Activated naive CD4-positive, alpha-beta T cell treated with anti-CD3 and anti-CD28 coated beads, Interleukin-2, amount 50 U/mL, for 16 hours (primary cell): ENCODE measurements at regions not wholly inside any gene's neighbourhood (a gene's known extent, or its start where the extent isn't known, plus 50 kb on each side); places are given as distances from the start of the nearest gene placed in this dataset.
"Not testable (repeated sequence)": the region's sequence is repeated elsewhere in the genome, so short reads cannot be mapped to it uniquely, and the experiment has no call there.

Experiments
- DNase-seq: peaks from one replicate; pipeline ENCODE4 v3.0.0-alpha.2; 2020

DNA sequence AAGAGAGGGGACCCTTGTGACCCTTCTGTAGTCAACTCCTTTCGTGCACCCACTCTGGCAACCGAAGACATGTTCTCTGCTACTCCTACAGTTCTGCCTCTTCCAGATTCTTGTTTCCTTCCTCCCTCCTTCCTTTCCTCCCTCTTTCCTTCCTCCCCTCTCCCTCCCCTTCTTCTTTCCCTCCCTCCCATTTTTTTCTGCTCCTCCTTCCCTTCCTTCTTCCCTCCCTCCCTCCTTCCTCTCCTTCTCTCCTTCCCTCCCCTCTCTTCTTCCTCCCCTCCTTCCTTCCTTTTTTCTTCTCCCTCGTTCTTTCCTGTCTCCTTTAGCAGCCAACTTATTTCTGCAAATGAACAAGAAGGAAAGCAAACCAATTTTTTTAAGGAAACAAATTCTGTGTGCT is 111.5 kb downstream of the NPTX2 start:
- DNase-seq = no peak

DNA sequence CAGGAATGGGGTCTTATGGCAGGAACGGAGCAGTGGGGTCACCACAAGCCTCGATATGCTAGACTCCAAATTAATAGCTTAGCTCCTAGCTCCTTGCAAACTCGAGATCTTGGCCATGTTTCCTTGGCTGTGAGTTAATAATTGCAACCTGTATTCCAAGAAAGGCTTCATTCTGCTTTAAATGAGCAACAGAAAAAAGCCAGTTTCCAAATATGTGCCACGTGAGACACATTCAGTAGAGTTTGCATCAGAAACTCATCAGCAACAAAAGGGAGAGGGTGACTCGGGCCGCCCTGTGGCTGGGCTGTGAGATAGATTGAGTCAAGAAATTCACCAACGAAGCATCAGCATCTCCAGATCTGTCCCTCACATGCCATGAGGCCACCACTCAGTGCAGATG is 112.0 kb downstream of the NPTX2 start:
- DNase-seq = no peak

DNA sequence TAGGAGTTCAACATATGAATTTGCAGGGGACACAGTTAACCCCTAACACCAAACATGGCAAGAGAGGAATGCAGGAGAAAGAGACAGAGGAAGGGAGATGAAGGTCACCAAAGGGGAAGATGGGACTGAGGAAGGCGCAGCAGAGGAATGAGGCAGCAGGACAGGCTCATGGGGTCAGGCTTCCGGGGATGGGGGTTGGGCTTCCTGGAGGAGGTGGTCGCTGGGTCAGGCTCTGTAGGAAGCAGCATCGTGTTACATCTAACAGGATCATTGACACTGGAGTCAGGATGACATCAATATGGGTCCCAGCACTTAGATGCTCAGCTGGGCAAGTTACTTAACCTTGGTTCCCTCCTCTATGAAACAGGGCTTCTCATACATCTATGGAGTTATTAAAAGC is 113.2 kb downstream of the NPTX2 start:
- DNase-seq = no peak

DNA sequence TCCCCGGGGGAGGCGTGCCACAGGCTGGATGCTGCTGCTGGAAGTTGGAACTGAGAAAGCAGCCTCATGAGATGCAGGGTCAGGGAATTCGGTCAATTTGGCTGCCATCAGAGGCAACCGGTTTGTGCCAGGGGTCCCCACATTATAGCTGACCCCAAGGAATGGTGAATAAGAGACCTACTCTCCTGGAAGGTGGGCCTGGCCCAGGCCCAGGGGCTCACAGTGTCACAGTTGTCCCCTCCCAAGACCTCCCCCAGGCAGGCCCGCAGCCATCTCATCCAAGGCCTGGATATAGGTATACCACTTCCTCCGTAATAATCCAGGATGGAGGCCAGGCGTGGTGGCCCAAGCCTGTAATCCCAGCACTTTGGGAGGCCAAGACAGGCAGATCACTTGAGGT is 114.6 kb downstream of the NPTX2 start:
- no peak for DNase-seq

DNA sequence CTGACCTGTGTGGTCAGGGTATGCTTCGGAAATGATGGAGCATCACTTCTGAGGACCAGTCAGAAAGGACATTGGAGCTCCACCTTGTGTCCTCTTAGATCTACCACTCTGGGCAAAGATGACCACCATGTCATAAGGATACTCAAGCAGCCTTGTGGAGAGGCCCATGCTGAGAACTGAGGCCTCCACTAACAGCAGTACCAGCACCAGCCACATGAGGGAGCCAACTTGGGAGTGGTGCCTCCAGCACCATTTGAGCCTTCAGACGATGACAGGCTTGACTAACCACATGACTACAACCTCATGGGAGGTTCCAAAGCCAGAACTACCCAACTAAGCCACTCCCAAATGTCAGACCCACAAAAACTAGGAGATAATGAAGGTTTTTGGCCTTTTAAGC is 116.0 kb downstream of the NPTX2 start:
- peak; percentile 36 for DNase-seq

DNA sequence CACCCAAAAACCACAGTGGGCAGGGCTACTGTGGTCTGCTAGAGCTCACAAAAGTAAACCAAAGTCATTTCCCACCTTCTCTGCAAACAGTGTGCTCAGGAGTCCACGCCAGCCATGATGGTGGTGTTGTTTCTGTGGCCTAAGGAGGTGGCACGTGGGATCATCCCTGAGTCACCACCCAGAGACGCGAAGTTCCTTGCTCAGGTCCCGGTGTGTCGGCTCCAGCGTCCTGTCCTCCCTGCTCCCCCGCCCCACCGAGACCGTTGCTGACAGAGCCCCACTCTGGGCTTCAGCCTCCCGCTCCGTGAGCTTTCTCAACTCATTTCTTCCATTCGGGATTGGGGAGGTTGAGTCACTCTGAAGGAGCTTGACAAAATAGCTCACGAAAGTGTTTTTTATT is 118.7 kb downstream of the NPTX2 start:
- no peak for DNase-seq

DNA sequence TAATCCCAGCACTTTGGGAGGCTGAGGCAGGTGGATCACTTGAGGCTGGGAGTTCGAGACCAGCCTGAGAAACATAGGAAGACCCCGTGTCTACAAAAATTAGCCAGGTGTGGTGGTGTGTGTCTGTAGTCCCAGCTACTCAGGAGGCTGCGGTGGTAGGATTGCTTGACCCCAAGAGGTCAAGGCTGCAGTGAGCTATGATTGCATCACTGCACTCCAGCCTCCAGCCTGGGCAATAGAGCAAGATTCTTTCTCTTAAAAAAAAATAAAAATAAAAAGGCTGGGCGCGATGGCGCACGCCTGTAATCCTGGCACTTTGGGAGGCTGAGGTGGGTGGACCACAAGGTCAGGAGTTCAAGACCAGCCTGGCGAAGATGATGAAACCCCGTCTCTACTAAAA is 119.4 kb downstream of the NPTX2 start:
- not testable (repeated sequence) for DNase-seq

DNA sequence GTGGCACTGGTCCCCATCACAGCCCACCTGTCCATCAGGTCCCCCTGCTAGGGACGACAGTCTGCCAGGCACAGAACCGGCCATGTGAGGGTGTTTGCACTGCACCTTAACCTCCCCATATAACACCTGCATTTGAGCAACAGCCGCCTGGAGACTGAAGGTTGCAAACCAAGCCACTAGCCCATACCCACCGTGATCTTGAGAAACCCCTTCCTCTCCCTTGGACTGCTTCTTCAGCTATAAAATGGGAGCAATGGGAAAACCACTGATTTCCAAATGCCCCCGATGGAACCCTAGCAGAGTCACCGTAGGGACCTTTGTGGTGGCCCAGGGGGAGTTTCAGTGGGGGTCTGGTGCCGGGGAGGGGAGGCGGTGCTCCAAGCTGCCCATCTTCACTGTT is 120.1 kb downstream of the NPTX2 start:
- DNase-seq = no peak

DNA sequence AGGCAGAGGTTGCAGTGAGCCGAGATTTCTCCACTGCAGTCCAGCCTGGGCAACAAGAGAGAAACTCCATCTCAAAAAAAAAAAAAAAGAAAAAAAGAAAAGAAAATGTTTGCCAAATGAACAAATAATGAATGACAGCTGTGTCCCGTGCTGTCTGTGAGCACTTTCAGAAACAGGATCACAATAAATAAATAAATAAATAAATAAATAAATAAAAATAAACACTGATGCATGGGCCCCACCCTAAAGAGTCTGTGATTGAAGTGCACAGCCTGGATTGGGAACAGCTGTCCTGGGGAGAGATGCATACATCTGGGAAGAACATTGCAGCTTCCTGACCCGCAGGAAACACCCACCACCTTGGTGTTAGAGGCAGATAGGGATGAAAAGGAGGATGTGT is 123.6 kb downstream of the NPTX2 start:
- DNase-seq = no peak

DNA sequence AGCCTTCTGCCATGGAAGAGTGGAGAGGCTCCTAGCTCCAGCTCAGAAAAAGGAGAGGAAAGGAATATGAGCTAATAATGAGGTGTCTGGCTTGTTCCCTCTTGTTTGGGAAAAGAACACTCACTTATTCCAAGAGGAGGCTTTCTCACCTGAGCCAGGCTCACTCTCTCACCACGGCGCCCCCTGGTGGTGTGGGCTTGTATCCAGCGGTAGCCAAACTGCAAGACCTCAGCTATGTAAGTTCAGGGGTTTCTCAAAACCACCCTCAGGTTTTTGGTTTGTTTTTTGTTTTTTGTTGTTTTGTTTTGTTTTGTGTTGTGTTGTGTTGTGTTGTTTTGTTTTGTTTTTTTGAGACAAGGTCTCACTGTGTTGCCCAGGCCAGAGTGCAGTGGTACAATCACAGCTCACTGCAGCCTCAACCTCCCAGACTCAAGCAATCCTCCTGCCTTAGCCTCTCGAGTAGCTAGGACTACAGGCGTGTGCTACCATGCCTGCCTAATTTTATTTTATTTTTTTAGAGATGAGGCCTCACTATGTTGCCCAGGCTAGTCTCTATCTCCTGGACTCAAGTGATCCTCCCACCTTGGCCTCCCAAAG is 124.0 kb downstream of the TMEM130 start:
- peak; percentile 74 for DNase-seq

DNA sequence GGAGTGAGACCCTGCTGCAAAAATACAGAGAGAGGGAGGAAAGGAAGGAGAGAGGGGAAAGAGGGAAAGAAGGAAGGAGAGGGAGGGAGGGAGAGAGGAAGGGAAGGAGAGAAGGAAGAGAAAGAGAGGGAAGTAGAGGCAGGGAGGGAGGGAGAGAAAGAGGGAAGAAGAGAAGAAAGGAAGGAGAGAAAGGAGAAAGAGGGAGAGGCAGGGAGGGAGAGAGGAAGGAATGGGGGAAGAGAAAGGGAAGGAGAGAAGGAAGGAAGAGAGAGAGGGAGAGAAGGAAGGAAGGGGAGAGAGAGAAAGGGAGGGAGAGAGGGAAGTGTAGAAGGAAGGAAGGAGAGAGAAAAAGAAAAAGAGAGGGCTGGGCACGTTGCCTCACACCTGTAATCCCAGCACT is 121.7 kb downstream of the TMEM130 start:
- no peak for DNase-seq

DNA sequence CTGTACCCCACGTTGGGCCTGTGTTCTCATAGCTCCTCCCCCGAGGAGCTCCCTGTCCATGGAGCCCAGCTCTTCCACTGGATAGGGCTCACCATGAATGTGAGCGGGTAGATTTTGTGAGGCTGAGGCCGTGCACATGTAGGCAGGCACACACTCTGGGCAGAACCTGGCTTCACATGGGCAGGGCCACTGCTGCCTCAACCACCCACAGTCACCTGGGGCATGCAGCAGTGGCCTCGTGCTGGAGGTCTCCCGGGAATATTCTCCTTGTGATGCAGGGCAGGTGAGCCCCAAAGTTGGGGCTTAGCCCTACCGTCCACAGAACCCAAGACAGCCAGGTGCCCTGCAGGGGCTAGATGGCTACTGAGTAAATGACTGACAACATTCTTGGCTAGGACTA is 116.6 kb downstream of the TMEM130 start:
- no peak for DNase-seq

DNA sequence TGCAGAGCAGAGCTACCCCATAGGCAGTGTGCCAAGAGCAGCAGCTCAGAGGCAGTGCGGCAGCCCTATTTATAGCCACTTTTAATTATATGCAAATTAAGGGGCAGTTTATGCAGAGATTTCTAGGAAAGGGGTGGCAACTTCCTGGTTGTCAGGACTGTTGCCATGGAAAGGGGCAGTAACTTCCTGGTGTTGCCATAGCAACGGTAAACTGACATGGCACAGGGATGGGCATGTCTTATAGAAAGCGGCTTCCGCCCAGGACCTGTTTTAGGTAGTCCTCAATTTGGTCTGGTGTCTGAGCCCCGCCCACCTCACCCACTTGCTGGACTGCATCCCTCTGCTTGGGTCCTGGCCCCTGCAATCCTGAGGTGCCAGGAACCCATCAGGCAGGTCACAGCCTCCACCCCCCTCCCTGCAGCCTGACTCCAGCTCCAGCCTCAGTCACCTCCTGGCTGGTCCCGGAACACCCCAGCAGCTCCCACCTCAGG is 115.8 kb downstream of the TMEM130 start:
- DNase-seq = no peak

DNA sequence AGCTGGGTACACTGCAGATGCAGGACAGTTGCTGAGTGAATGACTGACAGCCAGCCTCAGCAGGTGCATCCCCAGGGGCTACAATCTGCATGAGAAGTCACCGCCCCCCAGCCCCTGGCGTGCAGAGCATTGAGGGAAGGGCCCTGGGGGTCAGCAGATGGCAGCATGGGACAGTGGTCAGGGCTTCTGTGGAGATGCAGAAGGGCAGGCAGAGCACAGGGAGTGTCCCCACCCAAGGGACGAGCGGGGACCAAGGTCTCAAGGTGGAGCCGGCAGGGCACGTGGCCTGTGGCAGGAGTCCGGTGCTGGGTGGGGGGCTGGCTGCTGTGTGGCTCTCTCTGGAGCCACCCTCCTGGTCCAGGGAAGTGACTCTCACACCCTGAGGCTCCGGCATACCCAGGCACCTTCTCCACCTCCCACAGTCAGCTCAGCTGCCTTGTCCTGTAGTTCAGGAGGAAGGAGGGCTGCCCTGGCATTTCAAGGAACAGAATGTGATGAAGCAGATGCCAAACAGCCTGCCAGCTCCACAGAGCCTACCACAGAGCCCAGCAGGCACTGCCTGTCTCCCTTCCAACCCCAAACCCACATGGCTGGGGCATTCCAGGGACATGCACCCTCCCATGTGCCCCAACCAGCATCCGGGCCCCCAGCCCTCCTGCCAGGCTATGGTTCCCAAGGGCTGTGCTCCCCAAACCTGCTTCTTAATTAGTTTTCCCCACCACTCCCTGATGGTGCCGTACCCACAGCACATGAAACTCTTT is 114.5 kb downstream of the TMEM130 start:
- no peak for DNase-seq

DNA sequence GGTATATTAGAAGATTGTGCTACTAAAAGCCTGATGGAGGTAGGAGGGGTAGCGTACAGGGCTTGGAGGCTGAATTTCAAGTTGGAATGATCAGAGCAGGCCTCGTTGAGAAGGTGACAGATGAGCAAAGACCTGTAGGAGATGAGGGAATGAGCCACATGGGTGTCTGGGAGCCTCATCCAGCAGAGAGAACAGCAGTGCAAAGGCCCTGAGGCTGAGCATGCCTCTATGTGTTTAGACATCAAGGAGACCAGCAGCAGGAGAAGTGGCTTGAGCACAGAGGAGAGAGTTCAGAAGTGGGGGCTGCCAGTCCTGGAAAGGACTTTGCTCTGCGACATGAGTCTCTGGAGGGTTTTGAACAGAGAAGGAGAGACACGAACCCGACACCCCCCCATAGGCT is 111.7 kb downstream of the TMEM130 start:
- no peak for DNase-seq

DNA sequence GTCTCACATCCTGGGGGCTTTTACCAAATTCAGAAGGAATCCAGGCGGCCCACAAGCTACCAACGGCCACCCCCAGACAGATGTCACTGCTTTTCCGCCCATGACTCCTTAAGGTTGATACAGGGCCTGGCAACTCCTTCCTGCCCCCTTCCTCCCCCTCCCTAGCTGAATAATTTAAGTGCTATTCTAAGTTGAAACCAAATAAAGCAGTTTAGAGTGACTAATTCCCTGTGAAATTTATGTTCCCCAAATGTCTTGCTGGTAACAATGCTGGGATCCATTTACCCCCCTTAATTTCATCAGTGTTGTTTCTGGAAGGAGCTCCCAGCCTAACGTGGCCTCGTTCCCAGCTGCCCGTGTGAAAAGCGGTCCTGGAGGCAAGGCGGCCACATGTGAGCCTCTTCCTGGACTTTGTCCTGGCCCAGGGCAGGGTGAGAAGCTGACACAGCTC is 109.6 kb downstream of the TMEM130 start:
- DNase-seq = no peak

DNA sequence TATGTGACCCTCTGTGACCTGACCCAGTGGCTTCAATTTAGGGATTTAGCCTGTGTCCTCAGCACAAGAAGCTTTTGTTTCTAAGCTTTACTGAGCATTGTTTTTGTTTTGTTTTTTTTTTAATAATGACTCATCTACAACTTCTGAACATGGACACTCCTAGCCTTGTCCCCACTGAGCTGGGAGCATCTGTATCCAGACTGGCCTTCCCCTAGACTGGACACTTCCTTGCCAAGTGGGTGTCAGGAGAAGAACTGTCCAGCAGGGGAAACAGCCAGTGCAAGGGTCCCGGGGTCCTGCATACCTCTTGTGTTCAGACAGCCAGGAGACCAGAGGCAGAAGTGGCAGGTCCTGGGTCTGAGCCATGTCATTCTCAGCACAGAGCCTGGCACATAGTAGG is 108.6 kb downstream of the TMEM130 start:
- no peak for DNase-seq

DNA sequence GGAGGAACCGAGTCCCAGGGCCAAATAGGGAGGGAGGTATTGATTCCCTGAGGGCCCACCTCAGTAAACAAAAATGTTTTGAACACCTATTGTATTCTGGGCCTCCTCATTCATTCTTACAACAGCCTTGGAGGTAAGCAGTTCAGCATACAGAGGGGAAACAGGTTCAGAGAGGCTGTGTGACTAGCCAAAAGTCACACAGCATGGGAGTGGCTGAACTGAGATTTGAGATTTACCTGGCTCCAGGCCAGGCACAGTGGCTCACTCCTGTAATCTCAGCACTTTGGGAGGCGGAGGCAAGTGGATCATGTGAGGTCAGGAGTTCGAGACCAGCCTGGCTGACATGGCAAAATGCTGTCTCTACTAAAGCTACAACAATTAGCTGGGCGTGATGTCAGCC is 107.2 kb downstream of the TMEM130 start:
- DNase-seq = no peak

DNA sequence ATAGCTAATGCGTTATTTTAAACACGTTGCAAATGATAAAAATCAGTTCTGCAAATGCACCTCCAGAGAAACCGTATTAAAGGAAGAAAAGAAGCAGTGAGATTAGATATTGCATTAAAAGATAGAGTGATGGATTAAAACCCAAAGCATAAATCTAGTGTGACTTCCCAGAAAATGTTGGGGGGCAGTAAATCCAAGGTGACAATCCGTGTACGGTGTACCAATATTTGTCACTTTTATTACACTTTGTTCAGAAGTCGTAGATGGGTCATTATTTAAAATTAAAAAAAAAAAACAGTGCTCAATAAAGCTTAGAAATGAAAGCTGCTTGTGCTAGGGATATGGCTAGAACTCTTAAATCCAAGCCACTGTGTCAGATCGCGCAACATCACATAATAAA is 106.4 kb downstream of the TMEM130 start:
- DNase-seq = no peak

DNA sequence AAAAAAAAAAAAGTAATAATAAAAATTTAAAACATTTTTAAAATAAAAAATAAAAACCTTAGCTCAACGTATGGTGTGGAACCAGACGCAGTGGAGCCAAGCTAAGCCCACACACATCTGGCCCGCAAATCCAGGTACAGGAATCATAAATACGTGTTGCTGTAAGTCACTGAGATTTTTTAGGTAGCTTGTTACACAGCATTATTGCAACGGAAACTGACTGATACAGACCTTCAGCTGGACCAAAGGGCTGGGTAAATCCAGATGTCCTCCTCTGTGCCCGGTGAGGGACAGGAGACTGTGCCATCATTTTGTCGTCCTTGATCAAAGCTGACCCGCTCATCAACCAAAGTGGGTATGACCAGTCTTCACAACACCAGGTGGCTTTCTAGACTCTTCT is 104.9 kb downstream of the TMEM130 start:
- no peak for DNase-seq

DNA sequence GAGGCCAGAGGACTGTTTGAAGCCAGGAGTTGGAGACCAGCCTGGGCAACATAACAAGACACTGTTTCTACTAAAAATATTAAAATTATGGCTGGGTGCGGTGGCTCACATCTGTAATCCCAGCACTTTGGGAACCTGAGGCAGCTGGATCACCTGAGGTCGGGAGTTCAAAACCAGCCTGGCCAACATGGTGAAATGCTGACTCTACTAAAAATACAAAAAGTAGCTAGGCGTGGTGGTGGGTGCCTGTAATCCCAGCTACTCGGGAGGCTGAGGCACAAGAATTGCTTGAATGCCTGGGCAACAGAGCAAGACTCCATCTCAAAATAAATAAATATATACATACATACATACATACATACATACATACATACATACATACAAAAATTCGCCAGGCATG is 99.7 kb downstream of the TMEM130 start:
- not testable (repeated sequence) for DNase-seq

DNA sequence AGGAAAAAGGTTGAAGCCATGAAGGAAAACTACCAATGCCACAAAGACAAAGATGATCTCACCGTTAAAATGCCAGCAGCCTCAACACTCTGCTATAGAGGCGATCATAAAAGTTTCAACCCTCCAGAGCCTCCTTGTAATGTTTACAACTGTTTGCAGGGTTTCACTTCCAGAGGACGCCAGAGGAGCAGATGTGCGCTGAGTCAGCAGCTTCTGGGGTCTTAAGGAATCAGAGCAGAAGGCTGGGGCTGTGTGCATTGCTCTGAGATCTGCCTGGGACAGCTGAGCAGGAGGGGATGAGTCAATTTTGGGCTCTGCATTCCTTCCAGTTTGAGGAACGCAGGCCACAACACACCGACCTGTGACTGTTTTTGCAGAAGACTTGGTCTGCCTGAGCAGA is 98.3 kb downstream of the TMEM130 start:
- no peak for DNase-seq

DNA sequence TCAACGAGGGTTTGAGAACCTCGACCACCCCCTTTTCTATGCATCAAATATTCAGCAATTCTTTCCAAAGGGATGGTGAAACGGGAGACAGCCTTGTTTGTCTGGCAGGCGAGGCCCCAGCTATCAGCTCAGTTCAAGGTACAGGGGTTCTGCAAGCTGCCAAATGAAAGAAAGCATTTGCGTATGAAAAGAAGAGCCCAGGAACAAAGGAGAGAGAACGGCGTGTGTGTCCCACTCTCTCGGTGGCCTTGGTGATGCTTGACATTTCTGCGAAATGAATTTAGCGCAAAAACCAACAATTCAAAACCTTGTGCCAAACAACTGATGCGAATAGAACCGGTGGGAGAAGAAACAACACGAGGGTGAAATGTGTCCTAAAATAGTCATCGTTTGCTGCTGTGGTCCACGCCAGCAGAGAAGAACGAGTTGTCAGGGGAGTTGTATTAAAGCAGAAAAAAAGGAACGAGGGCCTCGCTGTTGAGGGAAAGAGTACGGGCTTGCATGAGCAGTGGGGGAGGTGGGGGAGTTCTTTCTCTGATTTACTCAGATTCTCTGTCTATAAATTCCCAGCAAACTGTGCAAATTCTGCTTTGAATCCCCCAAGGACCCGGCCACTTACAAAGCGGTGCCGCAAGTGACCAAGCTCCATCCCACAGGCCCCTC is 97.7 kb downstream of the TMEM130 start:
- no peak for DNase-seq

DNA sequence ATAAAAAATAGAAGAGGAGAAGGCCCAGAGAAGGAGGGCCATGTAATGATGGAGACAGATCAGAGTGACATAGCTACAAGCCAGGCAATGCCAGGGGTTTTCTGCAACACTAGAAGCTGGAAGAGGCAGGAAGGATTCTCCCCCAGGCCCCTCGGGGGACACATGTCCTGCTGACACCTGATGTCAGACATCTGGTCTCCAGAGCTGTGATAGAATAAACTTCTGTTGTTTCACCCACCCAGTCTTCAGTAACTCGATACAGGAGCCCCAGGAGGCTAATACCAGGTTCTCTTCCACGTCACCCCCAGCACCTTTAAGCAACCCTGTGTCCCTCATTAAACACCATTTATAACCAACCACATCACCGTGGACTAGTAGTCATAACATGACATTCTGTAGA is 94.9 kb downstream of the TMEM130 start:
- no peak for DNase-seq
